H9 (cell line): ENCODE measurements at regions not wholly inside any gene's neighbourhood (a gene's known extent, or its start where the extent isn't known, plus 50 kb on each side); places are given as distances from the start of the nearest gene placed in this dataset.

Experiments used
- DNase-seq: peaks from one replicate; pipeline ENCODE4 v3.0.0-alpha.2; 2017
- H2AFZ ChIP-seq: one replicate; pipeline ENCODE4 v1.6.1; 2013; ENCODE audit warnings: mild to moderate bottlenecking, low read length, control low read depth, moderate library complexity
- H2AK5ac ChIP-seq: 2 replicates; pipeline ENCODE4 v1.6.1; 2013; ENCODE audit warnings: low read length, control low read depth, mixed read lengths; ENCODE audit not compliant: insufficient read length
- H2BK120ac ChIP-seq: one replicate; pipeline ENCODE4 v1.6.1; 2013; ENCODE audit warnings: low read depth, mild to moderate bottlenecking, low read length, control low read depth, inconsistent platforms; ENCODE audit not compliant: poor library complexity, severe bottlenecking
- H2BK12ac ChIP-seq: 2 replicates; pipeline ENCODE4 v1.6.1; 2013; ENCODE audit warnings: low read length, control low read depth, mixed read lengths, low read depth; ENCODE audit not compliant: insufficient read length
- H2BK15ac ChIP-seq: 2 replicates; pipeline ENCODE4 v1.6.1; 2013; ENCODE audit warnings: low read depth, low read length, control low read depth
- H2BK20ac ChIP-seq: one replicate; pipeline ENCODE4 v1.6.1; 2013; ENCODE audit warnings: low read depth, mild to moderate bottlenecking, low read length, control low read depth, inconsistent platforms; ENCODE audit not compliant: poor library complexity, severe bottlenecking
- H2BK5ac ChIP-seq: 2 replicates; pipeline ENCODE4 v1.6.1; 2013; ENCODE audit warnings: low read length, control low read depth, mixed read lengths; ENCODE audit not compliant: insufficient read length
- H3K14ac ChIP-seq: 2 replicates; pipeline ENCODE4 v1.6.1; 2013; ENCODE audit warnings: low read length, control low read depth; ENCODE audit not compliant: insufficient read depth
- H3K18ac ChIP-seq: 2 replicates; pipeline ENCODE4 v1.6.1; 2013; ENCODE audit warnings: low read depth, mild to moderate bottlenecking, mixed read lengths, low read length, control low read depth; ENCODE audit not compliant: insufficient read length
- H3K23ac ChIP-seq: 2 replicates; pipeline ENCODE4 v1.6.1; 2013; ENCODE audit warnings: low read length, control low read depth, mixed read lengths, low read depth; ENCODE audit not compliant: insufficient read length
- H3K23me2 ChIP-seq: 2 replicates; pipeline ENCODE4 v1.6.1; 2013; ENCODE audit warnings: low read depth, mild to moderate bottlenecking, mixed read lengths, low read length, control low read depth; ENCODE audit not compliant: insufficient read length, poor library complexity, severe bottlenecking
- H3K27ac ChIP-seq: 2 replicates; pipeline ENCODE4 v1.5.1; 2013; ENCODE audit warnings: low read length, control low read depth, mixed read lengths, low read depth; ENCODE audit not compliant: insufficient read length
- H3K27me3 ChIP-seq: 2 replicates; pipeline ENCODE4 v1.6.1; 2013; ENCODE audit warnings: low read length, control low read depth, inconsistent platforms; ENCODE audit not compliant: insufficient read depth
- H3K4ac ChIP-seq: 2 replicates; pipeline ENCODE4 v1.6.1; 2013; ENCODE audit warnings: low read depth, mild to moderate bottlenecking, control low read depth, inconsistent platforms, low read length, moderate library complexity
- H3K4me1 ChIP-seq: 2 replicates; pipeline ENCODE4 v1.6.1; 2013; ENCODE audit warnings: low read length, control low read depth, inconsistent platforms; ENCODE audit not compliant: insufficient read depth
- H3K4me2 ChIP-seq: 2 replicates; pipeline ENCODE4 v1.6.1; 2013; ENCODE audit warnings: low read length, control low read depth, mixed read lengths; ENCODE audit not compliant: insufficient read length, insufficient read depth
- H3K56ac ChIP-seq: 2 replicates; pipeline ENCODE4 v1.6.1; 2013; ENCODE audit warnings: low read depth, mild to moderate bottlenecking, mixed read lengths, low read length, control low read depth; ENCODE audit not compliant: insufficient read length
- H3K79me1 ChIP-seq: 2 replicates; pipeline ENCODE4 v1.6.1; 2013; ENCODE audit warnings: low read depth, mild to moderate bottlenecking, moderate library complexity, low read length, control low read depth, inconsistent platforms; ENCODE audit not compliant: insufficient read depth, poor library complexity, severe bottlenecking
- H3K79me2 ChIP-seq: 2 replicates; pipeline ENCODE4 v1.6.1; 2013; ENCODE audit warnings: low read length, control low read depth, inconsistent platforms; ENCODE audit not compliant: insufficient read depth
- H3K9ac ChIP-seq: 2 replicates; pipeline ENCODE4 v1.6.1; 2013; ENCODE audit warnings: low read length, control low read depth, mixed read lengths; ENCODE audit not compliant: insufficient read length; ENCODE audit errors: extremely low read depth
- H3K9me3 ChIP-seq: one replicate; pipeline ENCODE4 v1.6.1; 2013; ENCODE audit warnings: low read depth, low read length, inconsistent platforms; ENCODE audit not compliant: control insufficient read depth
- H3T11ph ChIP-seq: one replicate; pipeline ENCODE4 v1.6.1; 2013; ENCODE audit warnings: mild to moderate bottlenecking, low read length, control low read depth, inconsistent platforms
- H4K20me1 ChIP-seq: one replicate; pipeline ENCODE4 v1.6.1; 2013; ENCODE audit not compliant: control insufficient read depth, insufficient read length, insufficient read depth
- H4K5ac ChIP-seq: 2 replicates; pipeline ENCODE4 v1.6.1; 2013; ENCODE audit warnings: low read depth, mild to moderate bottlenecking, mixed read lengths, low read length, control low read depth; ENCODE audit not compliant: insufficient read length
- H4K8ac ChIP-seq: replicated peaks from 2 replicates; pipeline ENCODE4 v1.6.1; 2013; ENCODE audit warnings: low read length, control low read depth, mixed read lengths, low read depth; ENCODE audit not compliant: insufficient read length
- H4K91ac ChIP-seq: 2 replicates; pipeline ENCODE4 v1.6.1; 2013; ENCODE audit warnings: low read depth, mild to moderate bottlenecking, moderate library complexity, mixed read lengths, low read length, control low read depth; ENCODE audit not compliant: insufficient read length
- H3K27ac Mint-ChIP-seq, 3 experiments: 2 replicates in 2 of 3; 3 replicates in 1 of 3; pipeline ENCODE4 v1.8.0; 2020 to 2021; ENCODE audit warnings: mixed read lengths in 3 of 3, mild to moderate bottlenecking in 1 of 3, moderate library complexity in 1 of 3
- H3K27me3 Mint-ChIP-seq: 2 replicates; pipeline ENCODE4 v1.8.0; 2021; ENCODE audit warnings: low read depth, mild to moderate bottlenecking, moderate library complexity, mixed read lengths
- H3K36me3 Mint-ChIP-seq, 3 experiments: 2 replicates in 2 of 3; 3 replicates in 1 of 3; pipeline ENCODE4 v1.8.0; 2020 to 2021; ENCODE audit warnings: low read depth in 3 of 3, mixed read lengths in 3 of 3; ENCODE audit not compliant: insufficient read depth in 1 of 3
- H3K4me1 Mint-ChIP-seq, 2 experiments: 2 replicates each; pipeline ENCODE4 v1.8.0; 2020; ENCODE audit warnings: mixed read lengths in 2 of 2
- H3K4me3 Mint-ChIP-seq, 2 experiments: 2 replicates in 1 of 2; 3 replicates in 1 of 2; pipeline ENCODE4 v1.8.0; 2020 to 2021; ENCODE audit warnings: mild to moderate bottlenecking in 2 of 2, mixed read lengths in 2 of 2, moderate library complexity in 1 of 2
- H3K9me3 Mint-ChIP-seq, 2 experiments: 2 replicates in 1 of 2; 3 replicates in 1 of 2; pipeline ENCODE4 v1.8.0; 2020; ENCODE audit warnings: mild to moderate bottlenecking in 2 of 2, mixed read lengths in 2 of 2, moderate library complexity in 1 of 2
- WGBS: extraction: QIAGEN DNeasy Blood & Tissue Kit; methylation state at CpG from one replicate; pipeline ENCODE4 v1.1.7; 2013; ENCODE audit warnings: missing lambda C conversion rate, low lambda C conversion rate, mixed read lengths; ENCODE audit not compliant: insufficient read length; ENCODE audit errors: extremely low coverage; 5-methylcytosine and 5-hydroxymethylcytosine counted together
- TF ChIP-seq, protein P1 (sequence below): fragments of 200-600 bp; sonication (generic); conservative IDR thresholded peaks from 3 replicates; pipeline ENCODE4 v1.8.0; 2021; ENCODE audit warnings: antibody characterized with exemption, mild to moderate bottlenecking

DNA sequence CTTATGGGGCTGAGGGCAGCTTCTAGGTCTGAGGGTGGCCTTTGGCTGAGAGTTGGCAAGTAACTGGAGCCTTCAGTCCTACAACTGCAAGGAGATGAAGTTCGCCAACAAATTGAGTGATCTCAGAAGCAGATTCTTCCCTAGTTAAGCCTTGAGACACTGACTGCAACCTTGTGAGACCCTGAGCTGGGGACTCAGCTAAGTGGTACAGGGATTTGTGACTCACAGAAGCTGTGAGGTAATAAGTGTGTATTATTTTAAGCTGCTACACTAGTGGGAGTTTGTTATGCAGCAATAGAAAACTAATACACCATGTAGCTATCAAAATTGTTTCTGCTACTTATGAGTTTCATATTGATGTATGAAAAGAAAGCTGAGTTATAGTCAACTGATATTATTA, 279.2 kb downstream of the PIK3R1 start:
- H2BK12ac ChIP-seq, result no peak overlapping the region
- H2AFZ ChIP-seq, result no peak overlapping the region
- Mint-ChIP-seq H3K27me3 (no peaks in the 10 kb centered on the region; the same call in 1 of the 2 replicates), H3K4me1 (peaks cover 13 to 15% of the 10 kb centered on the region in 2 experiments), H3K4me3 (no peak overlapping the region), H3K36me3 (peaks cover 36 to 51% (median 38%) of the 10 kb centered on the region in 3 experiments), H3K9me3 (peaks cover 36 to 43% of the 10 kb centered on the region in 2 experiments), H3K27ac (no peak overlapping the region)
- DNase-seq, result no peak
- no CpG with 5 or more reads among the region's 1 CpG for WGBS
- H4K20me1 ChIP-seq, result no peaks in the 10 kb centered on the region
- no peak overlapping the region for H4K8ac ChIP-seq
- H3K9me3 ChIP-seq, result peaks cover 10% of the 10 kb centered on the region
- no peak overlapping the region for H3K56ac ChIP-seq
- H3K27ac ChIP-seq, result no peak overlapping the region
- H2BK120ac ChIP-seq, result no peak overlapping the region
- no peaks in the 10 kb centered on the region for H3K79me1 ChIP-seq
- H2AK5ac ChIP-seq, result no peak overlapping the region
- no peaks in the 10 kb centered on the region for H3K23me2 ChIP-seq
- no peak overlapping the region for H3K23ac ChIP-seq
- H3T11ph ChIP-seq, result no peak overlapping the region
- no peaks in the 10 kb centered on the region for H3K4me1 ChIP-seq
- H2BK20ac ChIP-seq, result no peak overlapping the region
- H3K18ac ChIP-seq, result no peak overlapping the region
- H3K27me3 ChIP-seq, result no peaks in the 10 kb centered on the region
- TF ChIP-seq, protein P1, sequence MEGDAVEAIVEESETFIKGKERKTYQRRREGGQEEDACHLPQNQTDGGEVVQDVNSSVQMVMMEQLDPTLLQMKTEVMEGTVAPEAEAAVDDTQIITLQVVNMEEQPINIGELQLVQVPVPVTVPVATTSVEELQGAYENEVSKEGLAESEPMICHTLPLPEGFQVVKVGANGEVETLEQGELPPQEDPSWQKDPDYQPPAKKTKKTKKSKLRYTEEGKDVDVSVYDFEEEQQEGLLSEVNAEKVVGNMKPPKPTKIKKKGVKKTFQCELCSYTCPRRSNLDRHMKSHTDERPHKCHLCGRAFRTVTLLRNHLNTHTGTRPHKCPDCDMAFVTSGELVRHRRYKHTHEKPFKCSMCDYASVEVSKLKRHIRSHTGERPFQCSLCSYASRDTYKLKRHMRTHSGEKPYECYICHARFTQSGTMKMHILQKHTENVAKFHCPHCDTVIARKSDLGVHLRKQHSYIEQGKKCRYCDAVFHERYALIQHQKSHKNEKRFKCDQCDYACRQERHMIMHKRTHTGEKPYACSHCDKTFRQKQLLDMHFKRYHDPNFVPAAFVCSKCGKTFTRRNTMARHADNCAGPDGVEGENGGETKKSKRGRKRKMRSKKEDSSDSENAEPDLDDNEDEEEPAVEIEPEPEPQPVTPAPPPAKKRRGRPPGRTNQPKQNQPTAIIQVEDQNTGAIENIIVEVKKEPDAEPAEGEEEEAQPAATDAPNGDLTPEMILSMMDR, result no peak
- no peak overlapping the region for H3K9ac ChIP-seq
- no peak overlapping the region for H4K5ac ChIP-seq
- H3K14ac ChIP-seq, result no peak overlapping the region
- H2BK15ac ChIP-seq, result no peak overlapping the region
- no peak overlapping the region for H3K4me2 ChIP-seq
- no peak overlapping the region for H3K4ac ChIP-seq
- H4K91ac ChIP-seq, result no peak overlapping the region
- H3K79me2 ChIP-seq, result no peaks in the 10 kb centered on the region
- H2BK5ac ChIP-seq, result no peak overlapping the region
